Mesendoderm (in vitro differentiated cells): ENCODE measurements at regions not wholly inside any gene's neighbourhood (a gene's known extent, or its start where the extent isn't known, plus 50 kb on each side); places are given as distances from the start of the nearest gene placed in this dataset.
A peak's percentile ranks its signal among the peaks of the same experiment; 100 is the strongest.

ENCODE experiments used
- DNase-seq: peaks from one replicate; pipeline ENCODE4 v3.0.0; 2013
- H2AK5ac ChIP-seq: 2 replicates; pipeline ENCODE4 v1.6.1; 2013; ENCODE audit warnings: low read length, inconsistent platforms
- H2BK120ac ChIP-seq: 2 replicates; pipeline ENCODE4 v1.6.1; 2013; ENCODE audit warnings: low read depth, mild to moderate bottlenecking, low read length, moderate library complexity, mixed read lengths
- H2BK15ac ChIP-seq: replicated peaks from 2 replicates; pipeline ENCODE4 v1.6.1; 2013; ENCODE audit warnings: low read depth, mild to moderate bottlenecking, moderate library complexity
- H2BK5ac ChIP-seq: 2 replicates; pipeline ENCODE4 v1.6.1; 2013; ENCODE audit warnings: low read length, inconsistent platforms
- H3K18ac ChIP-seq: 2 replicates; pipeline ENCODE4 v1.6.1; 2013; ENCODE audit warnings: mild to moderate bottlenecking, low read length, mixed read lengths
- H3K23ac ChIP-seq: one replicate; pipeline ENCODE4 v1.6.1; 2013; ENCODE audit warnings: low read length
- H3K27ac ChIP-seq: 2 replicates; pipeline ENCODE4 v1.5.1; 2013; ENCODE audit warnings: low read depth, mild to moderate bottlenecking, inconsistent platforms, low read length, moderate library complexity
- H3K27me3 ChIP-seq: 2 replicates; pipeline ENCODE4 v1.6.1; 2013; ENCODE audit warnings: low read length, control low read depth, mild to moderate bottlenecking, inconsistent platforms; ENCODE audit not compliant: insufficient read depth, poor library complexity
- H3K36me3 ChIP-seq: 2 replicates; pipeline ENCODE4 v1.6.1; 2013; ENCODE audit warnings: low read length, inconsistent platforms; ENCODE audit not compliant: control insufficient read depth, insufficient read depth
- H3K4ac ChIP-seq: one replicate; pipeline ENCODE4 v1.6.1; 2013; ENCODE audit warnings: low read depth, mild to moderate bottlenecking, low read length, moderate library complexity
- H3K4me1 ChIP-seq: 2 replicates; pipeline ENCODE4 v1.6.1; 2013; ENCODE audit warnings: low read depth, low read length, inconsistent platforms; ENCODE audit not compliant: control insufficient read depth
- H3K4me2 ChIP-seq: 2 replicates; pipeline ENCODE4 v1.6.1; 2013; ENCODE audit warnings: low read length
- H3K4me3 ChIP-seq: 2 replicates; pipeline ENCODE4 v1.5.1; 2013; ENCODE audit warnings: mild to moderate bottlenecking, low read length
- H3K56ac ChIP-seq: one replicate; pipeline ENCODE4 v1.6.1; 2013; ENCODE audit warnings: low read length
- H3K79me1 ChIP-seq: 2 replicates; pipeline ENCODE4 v1.6.1; 2013; ENCODE audit warnings: low read length, inconsistent platforms
- H3K79me2 ChIP-seq: 2 replicates; pipeline ENCODE4 v1.6.1; 2013; ENCODE audit warnings: mild to moderate bottlenecking, low read length; ENCODE audit not compliant: control insufficient read depth, insufficient read depth
- H3K9ac ChIP-seq: 2 replicates; pipeline ENCODE4 v1.6.1; 2013; ENCODE audit warnings: low read length, inconsistent platforms
- H4K5ac ChIP-seq: one replicate; pipeline ENCODE4 v1.6.1; 2013; ENCODE audit warnings: low read length
- H4K8ac ChIP-seq: one replicate; pipeline ENCODE4 v1.6.1; 2013; ENCODE audit warnings: low read depth, mild to moderate bottlenecking, control low read depth, low read length, moderate library complexity
- WGBS: extraction: QIAGEN DNeasy Blood & Tissue Kit; methylation state at CpG from one replicate; pipeline ENCODE4 v1.1.7; 2013; ENCODE audit warnings: low lambda C conversion rate, missing lambda C conversion rate; ENCODE audit not compliant: insufficient coverage; ENCODE audit errors: extremely low coverage; 5-methylcytosine and 5-hydroxymethylcytosine counted together

- H3K79me2 ChIP-seq: no peaks in the 10 kb centered on the region
- no peak overlapping the region for H3K56ac ChIP-seq
- no peak overlapping the region for H3K23ac ChIP-seq
- no peak overlapping the region for H4K8ac ChIP-seq
- H3K27ac ChIP-seq: no peak overlapping the region
- no peak overlapping the region for H3K4me2 ChIP-seq
- H2BK15ac ChIP-seq: no peak overlapping the region
- no peaks in the 10 kb centered on the region for H3K79me1 ChIP-seq
- DNase-seq: no peak
- H2AK5ac ChIP-seq: no peak overlapping the region
- no peak overlapping the region for H3K4ac ChIP-seq
- H4K5ac ChIP-seq: no peak overlapping the region
- no peak overlapping the region for H2BK5ac ChIP-seq
- no peaks in the 10 kb centered on the region for H3K4me1 ChIP-seq
- H3K27me3 ChIP-seq: no peaks in the 10 kb centered on the region
- H3K18ac ChIP-seq: no peak overlapping the region
- no peak overlapping the region for H3K9ac ChIP-seq
- H3K4me3 ChIP-seq: no peak overlapping the region
- no peak overlapping the region for H2BK120ac ChIP-seq
- H3K36me3 ChIP-seq: no peaks in the 10 kb centered on the region
Observed at GRCh38 chr2:57119141-57119540, 927.5 kb upstream of the VRK2 start.

GRCh38 chr2:57126410-57126809 is 920.2 kb upstream of the VRK2 start:
- Histone ChIP-seq H3K79me2 (no peaks in the 10 kb centered on the region), H3K79me1 (no peaks in the 10 kb centered on the region), H3K23ac (no peak overlapping the region), H3K27ac (no peak overlapping the region), H4K8ac (no peak overlapping the region), H2BK120ac (no peak overlapping the region), H3K36me3 (no peaks in the 10 kb centered on the region), H3K27me3 (no peaks in the 10 kb centered on the region), H3K18ac (no peak overlapping the region), H3K4me2 (no peak overlapping the region), H2BK5ac (no peak overlapping the region), H4K5ac (no peak overlapping the region), H3K4me1 (no peaks in the 10 kb centered on the region), H3K4ac (no peak overlapping the region), H2AK5ac (no peak overlapping the region), H3K9ac (no peak overlapping the region), H3K4me3 (no peak overlapping the region), H3K56ac (no peak overlapping the region), H2BK15ac (no peak overlapping the region)
- 100% methylated on average over 1 of the region's 2 CpGs for WGBS
- DNase-seq: peak; percentile 11

GRCh38 chr2:57139179-57139578 is 907.4 kb upstream of the VRK2 start:
- H2BK120ac ChIP-seq: no peak overlapping the region
- WGBS: no CpG with 5 or more reads among the region's 1 CpG
- no peak for DNase-seq

GRCh38 chr2:57141269-57141668 is 905.3 kb upstream of the VRK2 start:
- no peak overlapping the region for H3K4me3 ChIP-seq
- H2AK5ac ChIP-seq: no peak overlapping the region
- H2BK15ac ChIP-seq: no peak overlapping the region
- H3K4ac ChIP-seq: no peak overlapping the region
- no peaks in the 10 kb centered on the region for H3K36me3 ChIP-seq
- DNase-seq: no peak
- no peak overlapping the region for H2BK5ac ChIP-seq
- no peaks in the 10 kb centered on the region for H3K79me1 ChIP-seq
- no peak overlapping the region for H4K5ac ChIP-seq
- H3K79me2 ChIP-seq: no peaks in the 10 kb centered on the region
- no peak overlapping the region for H3K4me2 ChIP-seq
- H3K27me3 ChIP-seq: no peaks in the 10 kb centered on the region
- no peak overlapping the region for H2BK120ac ChIP-seq
- no peak overlapping the region for H4K8ac ChIP-seq
- H3K27ac ChIP-seq: no peak overlapping the region
- H3K23ac ChIP-seq: no peak overlapping the region
- H3K4me1 ChIP-seq: no peaks in the 10 kb centered on the region
- no peak overlapping the region for H3K56ac ChIP-seq
- H3K18ac ChIP-seq: no peak overlapping the region
- H3K9ac ChIP-seq: no peak overlapping the region

More at GRCh38 chr2:57139179-57139578, 907.4 kb upstream of the VRK2 start:
- Histone ChIP-seq H2AK5ac (no peak overlapping the region), H3K23ac (no peak overlapping the region), H3K79me1 (no peaks in the 10 kb centered on the region), H4K8ac (no peak overlapping the region), H3K79me2 (no peaks in the 10 kb centered on the region), H3K36me3 (no peaks in the 10 kb centered on the region), H3K9ac (no peak overlapping the region), H3K56ac (no peak overlapping the region), H3K27me3 (no peaks in the 10 kb centered on the region), H4K5ac (no peak overlapping the region), H2BK15ac (no peak overlapping the region), H3K4me2 (no peak overlapping the region), H3K27ac (no peak overlapping the region), H3K4me3 (no peak overlapping the region), H3K18ac (no peak overlapping the region), H2BK5ac (no peak overlapping the region), H3K4ac (no peak overlapping the region), H3K4me1 (no peaks in the 10 kb centered on the region)

GRCh38 chr2:57146951-57147350 is 899.7 kb upstream of the VRK2 start:
- H3K79me2 ChIP-seq: no peaks in the 10 kb centered on the region
- H3K36me3 ChIP-seq: no peaks in the 10 kb centered on the region
- no peak overlapping the region for H3K56ac ChIP-seq
- H2BK120ac ChIP-seq: no peak overlapping the region
- no peak overlapping the region for H3K4me3 ChIP-seq
- no peaks in the 10 kb centered on the region for H3K79me1 ChIP-seq
- no peak overlapping the region for H2AK5ac ChIP-seq
- no peaks in the 10 kb centered on the region for H3K27me3 ChIP-seq
- H3K18ac ChIP-seq: no peak overlapping the region
- no peak overlapping the region for H4K5ac ChIP-seq
- no peak overlapping the region for H3K4me2 ChIP-seq
- H3K9ac ChIP-seq: no peak overlapping the region
- peak; percentile 3 for DNase-seq
- no peak overlapping the region for H2BK15ac ChIP-seq
- H2BK5ac ChIP-seq: no peak overlapping the region
- H3K27ac ChIP-seq: no peak overlapping the region
- H3K4ac ChIP-seq: no peak overlapping the region
- H4K8ac ChIP-seq: no peak overlapping the region
- H3K4me1 ChIP-seq: no peaks in the 10 kb centered on the region
- no CpG with 5 or more reads among the region's 1 CpG for WGBS
- H3K23ac ChIP-seq: no peak overlapping the region

GRCh38 chr2:57156231-57156924 is 890.2 kb upstream of the VRK2 start:
- H3K9ac ChIP-seq: no peak overlapping the region
- H3K4me2 ChIP-seq: no peak overlapping the region
- no peak overlapping the region for H2BK120ac ChIP-seq
- no peak overlapping the region for H2AK5ac ChIP-seq
- no peak overlapping the region for H3K18ac ChIP-seq
- WGBS: no CpG with 5 or more reads among the region's 2 CpGs
- H3K27ac ChIP-seq: no peak overlapping the region
- H2BK5ac ChIP-seq: no peak overlapping the region
- no peak overlapping the region for H3K4ac ChIP-seq
- H2BK15ac ChIP-seq: no peak overlapping the region
- H3K56ac ChIP-seq: no peak overlapping the region
- H3K36me3 ChIP-seq: no peaks in the 10 kb centered on the region
- H3K4me1 ChIP-seq: no peaks in the 10 kb centered on the region
- no peak overlapping the region for H4K8ac ChIP-seq
- H3K27me3 ChIP-seq: no peaks in the 10 kb centered on the region
- DNase-seq: peak; percentile 44
- no peak overlapping the region for H4K5ac ChIP-seq
- no peak overlapping the region for H3K4me3 ChIP-seq
- no peaks in the 10 kb centered on the region for H3K79me1 ChIP-seq
- no peaks in the 10 kb centered on the region for H3K79me2 ChIP-seq
- H3K23ac ChIP-seq: no peak overlapping the region
